Chondrocyte (in vitro differentiated cells): ENCODE measurements at regions not wholly inside any gene's neighbourhood (a gene's known extent, or its start where the extent isn't known, plus 50 kb on each side); places are given as distances from the start of the nearest gene placed in this dataset.
A peak's percentile ranks its signal among the peaks of the same experiment; 100 is the strongest.

Experiments
- DNase-seq: peaks from one replicate; pipeline ENCODE4 v3.0.0; 2021; ENCODE audit warnings: mixed read lengths, low spot score
- H3K27ac Mint-ChIP-seq: one replicate; pipeline ENCODE4 v1.8.0; 2021; ENCODE audit warnings: mild to moderate bottlenecking, moderate library complexity, mixed read lengths; ENCODE audit not compliant: unreplicated experiment
- H3K27me3 Mint-ChIP-seq: 2 replicates; pipeline ENCODE4 v1.8.0; 2021; ENCODE audit warnings: low read depth, mixed read lengths
- H3K36me3 Mint-ChIP-seq: 2 replicates; pipeline ENCODE4 v1.8.0; 2021; ENCODE audit warnings: low read depth, mixed read lengths
- H3K4me1 Mint-ChIP-seq: 2 replicates; pipeline ENCODE4 v1.8.0; 2021; ENCODE audit warnings: low read depth, mild to moderate bottlenecking, mixed read lengths
- H3K4me3 Mint-ChIP-seq: one replicate; pipeline ENCODE4 v1.8.0; 2021; ENCODE audit warnings: mild to moderate bottlenecking, moderate library complexity, mixed read lengths; ENCODE audit not compliant: unreplicated experiment
- H3K9me3 Mint-ChIP-seq: 2 replicates; pipeline ENCODE4 v1.8.0; 2021; ENCODE audit warnings: low read depth, mixed read lengths
- TF ChIP-seq, protein P1 (sequence below): fragments of 200-600 bp; sonication (generic); IDR thresholded peaks from 2 replicates; pipeline ENCODE4 v1.5.0; 2021; ENCODE audit warnings: antibody characterized with exemption, mild to moderate bottlenecking, moderate library complexity

DNA sequence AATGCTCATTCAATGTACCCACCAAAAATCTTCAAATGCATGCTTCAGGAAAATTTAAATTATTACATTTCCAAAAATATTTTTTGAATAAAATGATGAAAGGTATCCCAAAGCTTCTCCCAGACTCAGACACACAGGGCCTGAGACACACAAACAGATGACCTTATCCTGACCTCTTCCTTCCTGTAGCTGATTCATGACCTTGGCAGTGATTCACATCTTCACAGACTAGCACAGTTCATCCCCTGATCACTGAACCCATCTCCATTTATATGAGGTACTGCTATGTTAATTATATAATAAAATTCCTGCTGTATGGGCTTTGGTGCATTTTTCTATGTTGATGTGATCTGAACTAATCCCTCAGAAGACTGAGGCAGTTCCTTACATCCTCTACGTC, 265.0 kb upstream of the GLI3 start:
- no peaks in the 10 kb centered on the region for H3K36me3 Mint-ChIP-seq
- H3K4me3 Mint-ChIP-seq = no peak overlapping the region
- no peak overlapping the region for H3K27ac Mint-ChIP-seq
- TF ChIP-seq, protein P1, sequence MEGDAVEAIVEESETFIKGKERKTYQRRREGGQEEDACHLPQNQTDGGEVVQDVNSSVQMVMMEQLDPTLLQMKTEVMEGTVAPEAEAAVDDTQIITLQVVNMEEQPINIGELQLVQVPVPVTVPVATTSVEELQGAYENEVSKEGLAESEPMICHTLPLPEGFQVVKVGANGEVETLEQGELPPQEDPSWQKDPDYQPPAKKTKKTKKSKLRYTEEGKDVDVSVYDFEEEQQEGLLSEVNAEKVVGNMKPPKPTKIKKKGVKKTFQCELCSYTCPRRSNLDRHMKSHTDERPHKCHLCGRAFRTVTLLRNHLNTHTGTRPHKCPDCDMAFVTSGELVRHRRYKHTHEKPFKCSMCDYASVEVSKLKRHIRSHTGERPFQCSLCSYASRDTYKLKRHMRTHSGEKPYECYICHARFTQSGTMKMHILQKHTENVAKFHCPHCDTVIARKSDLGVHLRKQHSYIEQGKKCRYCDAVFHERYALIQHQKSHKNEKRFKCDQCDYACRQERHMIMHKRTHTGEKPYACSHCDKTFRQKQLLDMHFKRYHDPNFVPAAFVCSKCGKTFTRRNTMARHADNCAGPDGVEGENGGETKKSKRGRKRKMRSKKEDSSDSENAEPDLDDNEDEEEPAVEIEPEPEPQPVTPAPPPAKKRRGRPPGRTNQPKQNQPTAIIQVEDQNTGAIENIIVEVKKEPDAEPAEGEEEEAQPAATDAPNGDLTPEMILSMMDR = no peak
- peaks cover 7% of the 10 kb centered on the region for H3K9me3 Mint-ChIP-seq
- no peaks in the 10 kb centered on the region for H3K4me1 Mint-ChIP-seq
- DNase-seq = no peak
- no peaks in the 10 kb centered on the region for H3K27me3 Mint-ChIP-seq

DNA sequence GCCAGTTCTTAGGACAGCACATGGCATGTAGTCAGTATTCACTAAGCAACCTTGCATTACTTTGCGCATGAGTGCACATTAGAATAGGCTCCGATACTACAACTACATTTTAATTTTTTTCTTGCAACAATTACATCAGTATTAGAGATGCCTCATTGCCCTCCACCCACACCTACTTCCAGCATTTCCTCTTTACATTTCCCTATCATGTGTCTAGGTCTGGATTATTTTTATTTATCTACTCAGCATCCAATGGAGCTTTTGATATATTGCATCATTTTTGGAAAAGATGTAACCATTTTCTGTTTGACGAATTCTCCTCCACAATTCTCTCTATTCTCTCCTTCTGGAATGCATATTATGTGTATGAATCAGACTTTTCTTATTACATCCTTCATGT, 258.2 kb upstream of the GLI3 start:
- peaks cover 2% of the 10 kb centered on the region for H3K27me3 Mint-ChIP-seq
- H3K4me1 Mint-ChIP-seq = peaks cover 25% of the 10 kb centered on the region
- no peaks in the 10 kb centered on the region for H3K36me3 Mint-ChIP-seq
- H3K4me3 Mint-ChIP-seq = no peak overlapping the region
- TF ChIP-seq, protein P1 = no peak
- DNase-seq = no peak
- no peak overlapping the region for H3K27ac Mint-ChIP-seq
- peaks cover 2% of the 10 kb centered on the region for H3K9me3 Mint-ChIP-seq

DNA sequence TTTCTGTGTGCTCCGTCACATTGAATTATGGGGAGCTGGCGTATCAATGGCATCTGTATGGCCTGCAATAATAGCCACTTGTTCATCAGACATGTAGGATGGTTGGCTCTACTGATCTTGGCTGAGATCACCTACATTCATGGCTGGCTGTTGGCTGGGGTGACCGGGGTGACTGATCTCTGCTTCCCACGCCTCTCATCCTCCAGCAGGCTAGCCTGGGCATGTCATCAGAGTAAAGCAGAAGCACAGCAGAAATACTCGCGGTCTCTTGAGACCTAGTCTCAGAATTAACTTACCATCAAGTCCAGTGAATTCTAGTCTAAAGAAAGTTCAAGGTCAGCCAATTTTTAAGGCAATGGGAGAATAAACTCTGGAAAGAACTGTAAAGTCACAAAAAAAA, 257.7 kb upstream of the GLI3 start:
- no peak for DNase-seq
- Mint-ChIP-seq H3K36me3 (no peaks in the 10 kb centered on the region), H3K9me3 (peaks cover 2% of the 10 kb centered on the region), H3K4me1 (peaks cover 25% of the 10 kb centered on the region), H3K27me3 (peaks cover 2% of the 10 kb centered on the region), H3K27ac (no peak overlapping the region), H3K4me3 (no peak overlapping the region)
- TF ChIP-seq, protein P1 = no peak

DNA sequence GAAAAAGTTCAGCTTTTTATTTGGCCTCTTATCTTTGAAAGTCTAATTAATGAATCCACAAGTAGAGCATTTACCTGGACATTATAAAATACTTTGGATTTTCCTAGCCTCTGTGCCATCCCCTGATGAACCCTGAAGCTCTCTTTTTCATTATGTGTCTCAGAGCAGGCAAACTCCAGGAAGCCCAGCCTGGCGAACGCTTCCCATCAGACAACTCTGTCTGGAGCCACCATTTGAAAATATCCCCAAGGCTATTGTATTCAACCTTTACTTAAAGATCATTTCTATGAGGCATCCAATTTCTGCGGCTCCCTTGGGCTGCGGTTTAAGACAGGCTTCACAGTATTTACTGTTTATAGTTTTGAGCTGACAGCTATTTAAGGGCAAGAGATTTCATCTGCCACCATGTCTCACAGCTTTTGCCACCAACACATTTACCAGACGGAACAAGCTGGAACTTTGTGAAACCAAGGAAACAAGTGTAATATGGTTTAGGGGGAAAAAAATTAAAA, 257.2 kb upstream of the GLI3 start:
- no peak overlapping the region for H3K27ac Mint-ChIP-seq
- peaks cover 2% of the 10 kb centered on the region for H3K27me3 Mint-ChIP-seq
- peak overlapping the region; percentile 74 for H3K4me3 Mint-ChIP-seq
- H3K4me1 Mint-ChIP-seq = peaks cover 29% of the 10 kb centered on the region
- peaks cover 2% of the 10 kb centered on the region for H3K9me3 Mint-ChIP-seq
- DNase-seq = no peak
- TF ChIP-seq, protein P1 = no peak
- H3K36me3 Mint-ChIP-seq = no peaks in the 10 kb centered on the region

- Mint-ChIP-seq H3K9me3 (no peaks in the 10 kb centered on the region), H3K4me3 (peak overlapping the region; percentile 74), H3K27me3 (peaks cover 2% of the 10 kb centered on the region), H3K36me3 (no peaks in the 10 kb centered on the region), H3K27ac (peak overlapping the region; percentile 80), H3K4me1 (peaks cover 29% of the 10 kb centered on the region)
- TF ChIP-seq, protein P1 = peak; percentile 49
- DNase-seq = peak; percentile 92
Measured at GRCh38 chr7:42493436-42494198, 256.6 kb upstream of the GLI3 start.
